HEK293 (cell line): ENCODE measurements at regions not wholly inside any gene's neighbourhood (a gene's known extent, or its start where the extent isn't known, plus 50 kb on each side); places are given as distances from the start of the nearest gene placed in this dataset.

Experiments used
- CTCF ChIA-PET: fragments of 350-600 bp; formaldehyde crosslinking; extraction: SDS; loops from one replicate; lab custom pipeline; 2021; ENCODE audit warnings: antibody characterized with exemption; lab: Yijun Ruan, JAX
- POLR2A ChIA-PET: fragments of 300-600 bp; formaldehyde crosslinking; extraction: SDS; loops from one replicate; lab custom pipeline; 2020; ENCODE audit warnings: antibody characterized with exemption, inconsistent platforms; lab: Yijun Ruan, JAX
- H3K27ac ChIP-seq: fragments of 200-500 bp; sonication (Bioruptor generic); 2 replicates; pipeline ENCODE4 v1.5.1; 2014; ENCODE audit warnings: low read depth, low read length, control low read depth, inconsistent platforms; ENCODE audit errors: extremely low read depth
- H3K36me3 ChIP-seq, 2 experiments: fragments of 200-500 bp in 1 of 2; sonication (Bioruptor generic) in 1 of 2; 1 replicate in 1 of 2; 2 replicates in 1 of 2; pipeline ENCODE4 v1.5.1; 2014 to 2017; ENCODE audit warnings: inconsistent platforms in 2 of 2, low read length in 2 of 2; ENCODE audit not compliant: control insufficient read depth in 2 of 2, insufficient read depth in 1 of 2
- H3K4me1 ChIP-seq: fragments of 200-500 bp; sonication (Bioruptor generic); 2 replicates; pipeline ENCODE4 v1.5.1; 2014; ENCODE audit warnings: mild to moderate bottlenecking, low read length, inconsistent platforms; ENCODE audit not compliant: control insufficient read depth, insufficient read depth
- H3K4me3 ChIP-seq: 2 replicates; pipeline ENCODE4 v1.5.1; 2011; ENCODE audit warnings: low read depth, mild to moderate bottlenecking, control low read depth, low read length, moderate library complexity
- H3K9me3 ChIP-seq: fragments of 200-500 bp; sonication (Bioruptor generic); 2 replicates; pipeline ENCODE4 v1.5.1; 2014; ENCODE audit warnings: low read depth, low read length, inconsistent platforms; ENCODE audit not compliant: control insufficient read depth, insufficient read depth
- AEBP2 ChIP-seq: fragments of 450-650 bp; formaldehyde crosslinking; IDR thresholded peaks from 2 replicates; pipeline ENCODE4 v1.5.1; 2016; ENCODE audit warnings: missing biosample characterization, missing genetic modification characterization, borderline replicate concordance
- GLIS1 ChIP-seq: fragments of 450-650 bp; formaldehyde crosslinking; IDR thresholded peaks from 2 replicates; pipeline ENCODE4 v1.5.1; 2016; ENCODE audit warnings: missing biosample characterization, missing genetic modification characterization
- GLIS2 ChIP-seq: fragments of 450-650 bp; formaldehyde crosslinking; IDR thresholded peaks from 2 replicates; pipeline ENCODE4 v1.5.1; 2016; ENCODE audit warnings: missing biosample characterization, missing genetic modification characterization
- KLF1 ChIP-seq: fragments of 450-650 bp; formaldehyde crosslinking; IDR thresholded peaks from 2 replicates; pipeline ENCODE4 v1.5.1; 2016; ENCODE audit warnings: missing biosample characterization, missing genetic modification characterization
- KLF16 ChIP-seq: fragments of 450-650 bp; formaldehyde crosslinking; IDR thresholded peaks from 2 replicates; pipeline ENCODE4 v1.5.1; 2017; ENCODE audit warnings: missing biosample characterization, missing genetic modification characterization
- PRDM1 ChIP-seq: fragments of 450-650 bp; formaldehyde crosslinking; IDR thresholded peaks from 2 replicates; pipeline ENCODE4; 2016; ENCODE audit warnings: missing biosample characterization, missing genetic modification characterization
- REPIN1 ChIP-seq: fragments of 450-650 bp; formaldehyde crosslinking; IDR thresholded peaks from 2 replicates; pipeline ENCODE4 v1.5.1; 2017; ENCODE audit warnings: missing biosample characterization, missing genetic modification characterization, low read depth
- SETDB1 ChIP-seq: IDR thresholded peaks from one replicate; pipeline ENCODE4 v1.6.1; 2017; ENCODE audit warnings: mild to moderate bottlenecking, low read length, moderate library complexity, mixed read lengths; ENCODE audit not compliant: insufficient read length
- SP7 ChIP-seq: fragments of 450-650 bp; formaldehyde crosslinking; IDR thresholded peaks from 2 replicates; pipeline ENCODE4 v1.5.1; 2016; ENCODE audit warnings: missing biosample characterization, missing genetic modification characterization
- TRIM28 ChIP-seq: IDR thresholded peaks from 2 replicates; pipeline ENCODE4 v1.6.1; 2011; ENCODE audit warnings: low read length, control low read depth, borderline replicate concordance
- ZBTB1 ChIP-seq: fragments of 450-650 bp; formaldehyde crosslinking; IDR thresholded peaks from 2 replicates; pipeline ENCODE4 v1.5.1; 2016; ENCODE audit warnings: missing biosample characterization, missing genetic modification characterization
- ZBTB48 ChIP-seq: fragments of 450-650 bp; formaldehyde crosslinking; IDR thresholded peaks from 2 replicates; pipeline ENCODE4 v1.5.1; 2016; ENCODE audit warnings: missing biosample characterization, missing genetic modification characterization
- ZEB2 ChIP-seq: fragments of 450-650 bp; formaldehyde crosslinking; IDR thresholded peaks from 2 replicates; pipeline ENCODE4 v1.5.1; 2016; ENCODE audit warnings: missing biosample characterization, missing genetic modification characterization
- ZFP3 ChIP-seq: fragments of 450-650 bp; formaldehyde crosslinking; IDR thresholded peaks from 2 replicates; pipeline ENCODE4 v1.5.1; 2016; ENCODE audit warnings: low read depth, missing biosample characterization, missing genetic modification characterization
- ZNF155 ChIP-seq: fragments of 450-650 bp; formaldehyde crosslinking; IDR thresholded peaks from 2 replicates; pipeline ENCODE4 v1.5.1; 2016; ENCODE audit warnings: missing biosample characterization, missing genetic modification characterization
- ZNF174 ChIP-seq: fragments of 450-650 bp; formaldehyde crosslinking; IDR thresholded peaks from 2 replicates; pipeline ENCODE4 v1.5.0; 2017; ENCODE audit warnings: missing biosample characterization, mild to moderate bottlenecking, missing genetic modification characterization
- ZNF175 ChIP-seq: fragments of 450-650 bp; formaldehyde crosslinking; IDR thresholded peaks from 2 replicates; pipeline ENCODE4 v1.5.1; 2016; ENCODE audit warnings: missing biosample characterization, missing genetic modification characterization
- ZNF292 ChIP-seq: fragments of 450-650 bp; formaldehyde crosslinking; IDR thresholded peaks from 2 replicates; pipeline ENCODE4 v1.5.1; 2016; ENCODE audit warnings: low read depth, missing biosample characterization, missing genetic modification characterization, borderline replicate concordance
- ZNF449 ChIP-seq: fragments of 450-650 bp; formaldehyde crosslinking; IDR thresholded peaks from 2 replicates; pipeline ENCODE4 v1.5.1; 2017; ENCODE audit warnings: missing biosample characterization, mild to moderate bottlenecking, missing genetic modification characterization, moderate library complexity
- ZNF626 ChIP-seq: fragments of 450-650 bp; sonication (Bioruptor Pico); formaldehyde crosslinking; IDR thresholded peaks from 2 replicates; pipeline ENCODE4 v1.5.1; 2018; ENCODE audit warnings: missing biosample characterization, missing genetic modification characterization, inconsistent platforms
- ZNF747 ChIP-seq: fragments of 450-650 bp; formaldehyde crosslinking; IDR thresholded peaks from 2 replicates; pipeline ENCODE4 v1.5.1; 2016; ENCODE audit warnings: missing biosample characterization, missing genetic modification characterization
- ZNF843 ChIP-seq: fragments of 450-650 bp; formaldehyde crosslinking; IDR thresholded peaks from 2 replicates; pipeline ENCODE4 v1.5.1; 2016; ENCODE audit warnings: missing biosample characterization, missing genetic modification characterization
- ZSCAN30 ChIP-seq: fragments of 450-650 bp; IDR thresholded peaks from 2 replicates; pipeline ENCODE4 v1.5.1; 2018; ENCODE audit warnings: missing biosample characterization, mild to moderate bottlenecking, missing genetic modification characterization, moderate library complexity
- TF ChIP-seq, protein P1 (sequence below): fragments of 450-650 bp; formaldehyde crosslinking; IDR thresholded peaks from 2 replicates; pipeline ENCODE4 v1.5.1; 2017; ENCODE audit warnings: missing biosample characterization, missing genetic modification characterization

DNA sequence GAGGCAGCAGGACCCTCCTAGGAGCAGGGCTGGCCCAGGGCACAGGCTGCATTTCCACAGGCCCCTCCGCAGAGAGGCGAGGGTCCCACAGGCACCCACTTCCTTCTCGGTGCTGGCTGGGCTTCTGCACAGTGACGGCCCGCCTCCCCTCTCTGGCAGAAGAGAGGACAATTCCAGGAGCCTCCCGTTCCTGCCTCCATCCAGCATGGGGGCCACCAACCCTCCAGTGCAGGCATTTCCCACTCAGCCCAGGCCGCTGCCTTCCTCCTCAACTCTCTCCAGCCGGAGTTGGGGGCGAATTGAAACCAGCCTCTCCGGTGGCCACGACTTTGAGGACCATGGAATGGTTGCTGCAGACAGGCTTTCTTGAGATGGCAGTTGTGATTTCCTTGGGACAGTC lies 125.0 kb upstream of the PPP2R2D start (continued):
- no peak for TF ChIP-seq ZNF292
- TF ChIP-seq KLF1, result no peak

DNA sequence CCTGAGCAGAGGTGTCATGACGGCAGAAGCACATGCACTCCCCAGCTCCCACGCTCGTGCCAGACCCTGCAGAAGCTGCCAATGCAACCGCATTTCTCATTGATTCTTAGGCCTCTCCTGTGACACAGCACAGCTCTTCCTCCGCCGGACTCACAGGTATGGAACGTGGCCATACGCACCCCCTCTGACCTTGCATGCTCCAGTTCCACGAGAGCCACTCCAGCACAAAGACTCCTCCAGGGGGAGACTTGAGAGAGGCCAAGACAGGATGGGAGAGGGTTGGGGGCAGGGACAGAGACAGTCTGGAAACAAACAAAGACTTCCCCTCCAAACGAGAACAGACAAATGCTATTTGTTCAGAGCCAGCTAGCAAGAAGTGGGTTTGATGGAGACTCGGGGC lies 124.3 kb upstream of the PPP2R2D start:
- H3K4me1 ChIP-seq, result no peaks in the 10 kb centered on the region
- no peak overlapping the region for H3K27ac ChIP-seq
- POLR2A ChIA-PET, result no interaction called here
- TF ChIP-seq KLF16 (tag by site-specific recombination) (no peak), ZNF449 (tag by site-specific recombination) (no peak), ZFP3 (tag by site-specific recombination) (no peak), ZEB2 (no peak), ZNF155 (tag by site-specific recombination) (no peak), REPIN1 (tag by site-specific recombination) (no peak), ZNF747 (tag by site-specific recombination) (no peak), ZBTB48 (tag by site-specific recombination) (no peak), ZNF175 (no peak), SP7 (tag by site-specific recombination) (no peak), ZSCAN30 (tag by site-specific recombination) (no peak), SETDB1 (no peak), ZBTB1 (no peak), GLIS1 (no peak), ZNF626 (tag by site-specific recombination) (no peak), ZNF843 (tag by site-specific recombination) (no peak), PRDM1 (tag by site-specific recombination) (no peak), ZNF174 (tag by site-specific recombination) (no peak), AEBP2 (tag by site-specific recombination) (no peak)
- TF ChIP-seq, protein P1, sequence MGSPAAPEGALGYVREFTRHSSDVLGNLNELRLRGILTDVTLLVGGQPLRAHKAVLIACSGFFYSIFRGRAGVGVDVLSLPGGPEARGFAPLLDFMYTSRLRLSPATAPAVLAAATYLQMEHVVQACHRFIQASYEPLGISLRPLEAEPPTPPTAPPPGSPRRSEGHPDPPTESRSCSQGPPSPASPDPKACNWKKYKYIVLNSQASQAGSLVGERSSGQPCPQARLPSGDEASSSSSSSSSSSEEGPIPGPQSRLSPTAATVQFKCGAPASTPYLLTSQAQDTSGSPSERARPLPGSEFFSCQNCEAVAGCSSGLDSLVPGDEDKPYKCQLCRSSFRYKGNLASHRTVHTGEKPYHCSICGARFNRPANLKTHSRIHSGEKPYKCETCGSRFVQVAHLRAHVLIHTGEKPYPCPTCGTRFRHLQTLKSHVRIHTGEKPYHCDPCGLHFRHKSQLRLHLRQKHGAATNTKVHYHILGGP (tag by site-specific recombination), result no peak
- TF ChIP-seq, all 188 proteins: peak for 0
- CTCF ChIA-PET, result no interaction called here
- peaks cover 2% of the 10 kb centered on the region; the same call in 1 of the 2 replicates for H3K9me3 ChIP-seq
- H3K36me3 ChIP-seq, result no peaks in the 10 kb centered on the region
- H3K4me3 ChIP-seq, result no peak overlapping the region

- Histone ChIP-seq H3K4me1 (no peaks in the 10 kb centered on the region), H3K4me3 (no peak overlapping the region), H3K27ac (no peak overlapping the region), H3K9me3 (peaks cover 2% of the 10 kb centered on the region; the same call in 1 of the 2 replicates), H3K36me3 (no peaks in the 10 kb centered on the region)
- TF ChIP-seq TRIM28 (peak; percentile 89; the same call in 1 of the 2 replicates), SETDB1 (peak; percentile 97), GLIS2 (tag by site-specific recombination) (no peak)
- ChIA-PET CTCF (interaction anchor here (1.1 kb wide), 1 partner anchor 10 kb away, joined by 3 read pairs; no protein-coding TSS in a partner anchor), POLR2A (no interaction called here)
Measured at GRCh38 chr10:131777162-131777561, 123.6 kb upstream of the PPP2R2D start.
